ENCODE measurements at regions not wholly inside any gene's neighbourhood (a gene's known extent, or its start where the extent isn't known, plus 50 kb on each side); places are given as distances from the start of the nearest gene placed in this dataset.
"Not testable (repeated sequence)": the region's sequence is repeated elsewhere in the genome, so short reads cannot be mapped to it uniquely, and the experiment has no call there.

DNA sequence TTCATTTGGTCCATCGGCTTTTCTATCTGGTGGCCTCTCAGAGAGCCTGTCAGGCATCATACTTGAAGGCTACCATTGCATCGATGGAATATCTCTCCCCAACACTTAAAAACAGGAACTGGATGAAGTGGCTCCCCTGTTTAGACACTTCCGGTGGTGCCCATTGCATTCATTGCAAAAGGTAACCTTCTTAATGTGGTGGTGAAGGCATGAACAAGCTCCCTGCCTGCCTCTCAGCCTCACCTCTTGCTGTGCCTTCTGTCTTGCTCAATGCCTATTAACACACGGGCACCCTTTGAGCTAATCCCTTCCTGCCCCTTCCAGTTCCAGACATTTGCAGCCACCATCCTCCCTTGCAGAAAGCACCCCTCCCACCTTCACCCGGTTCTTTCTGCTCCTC, 233.1 kb upstream of the MSX2 start:
- peak; percentile 13 to 91 for DNase-seq (ENCODE audit: low read depth in 1 of 2, low spot score in 1 of 2)
- Histone ChIP-seq H3K27me3 (ENCODE audit: insufficient read depth, poor library complexity, severe bottlenecking) (no peaks in the 10 kb centered on the region), H3K4me3 (replicated peaks; ENCODE audit: insufficient read depth, low read length) (no peak overlapping the region), H3K27ac (replicated peaks) (peak overlapping the region; percentile 9; the same call in 1 of the 2 replicates)
- TF ChIP-seq SPI1 (IDR thresholded peaks at IDR 0.05; ENCODE audit: borderline replicate concordance, low read depth) (peak; percentile 88), POLR2AphosphoS5 (IDR thresholded peaks at IDR 0.05; ENCODE audit: low read depth) (no peak)

DNA sequence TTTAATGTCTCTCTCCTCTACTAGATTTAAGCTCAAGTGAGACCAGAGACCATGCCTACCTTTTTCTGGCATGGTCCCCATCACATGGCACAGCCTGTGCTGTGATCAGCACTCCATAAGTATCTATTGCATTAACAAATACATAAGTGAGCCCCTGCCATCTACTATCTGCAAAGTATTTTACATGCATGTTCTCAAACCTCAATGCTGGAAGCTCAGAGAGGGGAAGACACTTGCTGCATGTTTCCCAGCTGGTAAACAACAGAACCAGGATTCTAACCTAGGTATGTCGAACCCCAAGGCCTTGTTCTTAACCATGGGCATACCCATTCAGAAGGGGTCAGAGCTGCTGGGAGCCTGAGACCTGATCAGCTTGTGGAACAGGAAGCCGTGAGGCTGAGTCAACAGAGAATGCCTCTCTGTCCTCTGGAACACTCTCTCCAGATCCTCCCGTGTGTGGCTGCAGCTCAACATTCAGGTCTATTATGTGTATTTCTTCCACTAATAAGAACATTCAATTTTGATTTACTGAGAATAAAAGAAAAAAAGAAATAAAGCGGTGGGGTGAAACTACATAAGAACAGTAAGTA, 232.5 kb upstream of the MSX2 start:
- Histone ChIP-seq H3K4me3 (replicated peaks; ENCODE audit: insufficient read depth, low read length) (no peak overlapping the region), H3K27me3 (ENCODE audit: insufficient read depth, poor library complexity, severe bottlenecking) (no peaks in the 10 kb centered on the region), H3K27ac (replicated peaks) (peak overlapping the region; percentile 12; the same call in 1 of the 2 replicates)
- TF ChIP-seq, protein P1, sequence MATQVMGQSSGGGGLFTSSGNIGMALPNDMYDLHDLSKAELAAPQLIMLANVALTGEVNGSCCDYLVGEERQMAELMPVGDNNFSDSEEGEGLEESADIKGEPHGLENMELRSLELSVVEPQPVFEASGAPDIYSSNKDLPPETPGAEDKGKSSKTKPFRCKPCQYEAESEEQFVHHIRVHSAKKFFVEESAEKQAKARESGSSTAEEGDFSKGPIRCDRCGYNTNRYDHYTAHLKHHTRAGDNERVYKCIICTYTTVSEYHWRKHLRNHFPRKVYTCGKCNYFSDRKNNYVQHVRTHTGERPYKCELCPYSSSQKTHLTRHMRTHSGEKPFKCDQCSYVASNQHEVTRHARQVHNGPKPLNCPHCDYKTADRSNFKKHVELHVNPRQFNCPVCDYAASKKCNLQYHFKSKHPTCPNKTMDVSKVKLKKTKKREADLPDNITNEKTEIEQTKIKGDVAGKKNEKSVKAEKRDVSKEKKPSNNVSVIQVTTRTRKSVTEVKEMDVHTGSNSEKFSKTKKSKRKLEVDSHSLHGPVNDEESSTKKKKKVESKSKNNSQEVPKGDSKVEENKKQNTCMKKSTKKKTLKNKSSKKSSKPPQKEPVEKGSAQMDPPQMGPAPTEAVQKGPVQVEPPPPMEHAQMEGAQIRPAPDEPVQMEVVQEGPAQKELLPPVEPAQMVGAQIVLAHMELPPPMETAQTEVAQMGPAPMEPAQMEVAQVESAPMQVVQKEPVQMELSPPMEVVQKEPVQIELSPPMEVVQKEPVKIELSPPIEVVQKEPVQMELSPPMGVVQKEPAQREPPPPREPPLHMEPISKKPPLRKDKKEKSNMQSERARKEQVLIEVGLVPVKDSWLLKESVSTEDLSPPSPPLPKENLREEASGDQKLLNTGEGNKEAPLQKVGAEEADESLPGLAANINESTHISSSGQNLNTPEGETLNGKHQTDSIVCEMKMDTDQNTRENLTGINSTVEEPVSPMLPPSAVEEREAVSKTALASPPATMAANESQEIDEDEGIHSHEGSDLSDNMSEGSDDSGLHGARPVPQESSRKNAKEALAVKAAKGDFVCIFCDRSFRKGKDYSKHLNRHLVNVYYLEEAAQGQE (IDR thresholded peaks at IDR 0.05; ENCODE audit: insufficient replicate concordance, low read depth), result no peak
- TF ChIP-seq, protein P2, sequence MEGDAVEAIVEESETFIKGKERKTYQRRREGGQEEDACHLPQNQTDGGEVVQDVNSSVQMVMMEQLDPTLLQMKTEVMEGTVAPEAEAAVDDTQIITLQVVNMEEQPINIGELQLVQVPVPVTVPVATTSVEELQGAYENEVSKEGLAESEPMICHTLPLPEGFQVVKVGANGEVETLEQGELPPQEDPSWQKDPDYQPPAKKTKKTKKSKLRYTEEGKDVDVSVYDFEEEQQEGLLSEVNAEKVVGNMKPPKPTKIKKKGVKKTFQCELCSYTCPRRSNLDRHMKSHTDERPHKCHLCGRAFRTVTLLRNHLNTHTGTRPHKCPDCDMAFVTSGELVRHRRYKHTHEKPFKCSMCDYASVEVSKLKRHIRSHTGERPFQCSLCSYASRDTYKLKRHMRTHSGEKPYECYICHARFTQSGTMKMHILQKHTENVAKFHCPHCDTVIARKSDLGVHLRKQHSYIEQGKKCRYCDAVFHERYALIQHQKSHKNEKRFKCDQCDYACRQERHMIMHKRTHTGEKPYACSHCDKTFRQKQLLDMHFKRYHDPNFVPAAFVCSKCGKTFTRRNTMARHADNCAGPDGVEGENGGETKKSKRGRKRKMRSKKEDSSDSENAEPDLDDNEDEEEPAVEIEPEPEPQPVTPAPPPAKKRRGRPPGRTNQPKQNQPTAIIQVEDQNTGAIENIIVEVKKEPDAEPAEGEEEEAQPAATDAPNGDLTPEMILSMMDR (IDR thresholded peaks at IDR 0.05; ENCODE audit: insufficient read depth, low read length), result no peak
- TF ChIP-seq GABPA (IDR thresholded peaks at IDR 0.05; ENCODE audit: low read depth) (no peak), SPI1 (IDR thresholded peaks at IDR 0.05; ENCODE audit: borderline replicate concordance, low read depth) (no peak), POLR2AphosphoS5 (IDR thresholded peaks at IDR 0.05; ENCODE audit: low read depth) (no peak)
- DNase-seq (ENCODE audit: low read depth in 1 of 2, low spot score in 1 of 2), result no peak

DNA sequence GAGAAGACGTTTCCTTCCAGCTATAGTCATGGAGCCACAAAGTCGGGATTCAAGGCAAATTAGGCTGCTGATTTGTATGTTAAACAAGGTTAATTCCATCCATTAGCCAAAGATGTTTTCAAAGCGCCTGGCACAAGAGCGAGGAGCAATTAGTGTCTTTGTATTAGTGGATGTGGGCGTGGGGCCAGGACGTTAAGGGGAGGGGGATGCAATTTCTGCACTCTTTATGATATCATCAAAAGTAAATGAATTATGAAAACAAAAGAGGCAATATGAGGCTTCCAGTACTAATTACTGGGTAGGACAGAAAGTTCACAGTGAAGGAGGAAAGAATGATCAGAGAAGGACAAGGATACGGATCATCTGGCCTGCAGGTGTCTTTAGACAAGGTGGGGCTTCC, 230.9 kb upstream of the MSX2 start:
- no peak for TF ChIP-seq POLR2AphosphoS5 (IDR thresholded peaks at IDR 0.05; ENCODE audit: low read depth)
- no peak for TF ChIP-seq SPI1 (IDR thresholded peaks at IDR 0.05; ENCODE audit: borderline replicate concordance, low read depth)
- no peak for TF ChIP-seq GABPA (IDR thresholded peaks at IDR 0.05; ENCODE audit: low read depth)
- TF ChIP-seq, protein P2 (IDR thresholded peaks at IDR 0.05; ENCODE audit: insufficient read depth, low read length), result no peak
- TF ChIP-seq, protein P1 (IDR thresholded peaks at IDR 0.05; ENCODE audit: insufficient replicate concordance, low read depth), result no peak
- DNase-seq (ENCODE audit: low read depth in 1 of 2, low spot score in 1 of 2), result no peak
- no peak overlapping the region for H3K4me3 ChIP-seq (replicated peaks; ENCODE audit: insufficient read depth, low read length)
- H3K27ac ChIP-seq (replicated peaks), result no peak overlapping the region
- H3K27me3 ChIP-seq (ENCODE audit: insufficient read depth, poor library complexity, severe bottlenecking), result no peaks in the 10 kb centered on the region

DNA sequence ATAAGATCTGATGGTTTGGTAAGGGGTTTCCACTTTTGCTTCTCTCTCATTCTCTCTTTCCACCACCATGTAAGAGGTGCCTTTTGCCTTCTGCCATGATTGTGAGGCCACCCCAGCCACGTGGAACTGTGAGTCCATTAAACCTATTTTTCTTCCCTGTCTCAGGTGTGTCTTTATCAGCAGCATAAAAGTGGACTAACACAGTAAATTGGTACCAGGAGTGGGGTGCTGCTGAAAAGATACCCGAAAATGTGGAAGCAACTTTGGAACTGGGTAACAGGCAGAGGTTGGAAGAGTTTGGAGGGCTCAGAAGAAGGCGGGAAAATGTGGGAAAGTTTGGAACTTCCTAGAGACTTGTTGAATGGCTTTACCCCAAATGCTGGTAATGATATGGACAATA, 226.4 kb upstream of the MSX2 start:
- H3K27me3 ChIP-seq (ENCODE audit: insufficient read depth, poor library complexity, severe bottlenecking); H3K4me3 ChIP-seq (replicated peaks; ENCODE audit: insufficient read depth, low read length); H3K27ac ChIP-seq (replicated peaks); DNase-seq (ENCODE audit: low read depth in 1 of 2, low spot score in 1 of 2): not testable (repeated sequence)

DNA sequence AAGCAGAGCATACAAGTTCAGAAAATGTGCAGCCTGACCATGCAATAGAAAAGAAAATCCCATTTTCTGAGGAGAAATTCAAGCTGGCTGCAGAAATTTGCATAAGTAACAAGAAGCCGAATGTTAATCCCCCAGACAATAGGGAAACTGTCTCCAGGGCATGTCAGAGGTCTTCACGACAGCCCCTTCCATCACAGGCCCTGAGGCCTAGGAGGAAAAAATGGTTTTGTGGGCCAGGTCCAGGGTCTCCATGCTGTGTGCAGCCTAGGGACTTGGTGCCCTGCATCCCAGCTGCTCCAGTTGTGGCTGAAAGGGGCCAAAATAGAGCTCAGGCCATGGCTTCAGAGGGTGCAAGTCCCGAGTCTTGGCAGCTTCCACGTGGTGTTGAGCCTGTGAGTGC, 225.8 kb upstream of the MSX2 start:
- not testable (repeated sequence) for H3K4me3 ChIP-seq (replicated peaks; ENCODE audit: insufficient read depth, low read length); H3K27ac ChIP-seq (replicated peaks); DNase-seq (ENCODE audit: low read depth in 1 of 2, low spot score in 1 of 2); H3K27me3 ChIP-seq (ENCODE audit: insufficient read depth, poor library complexity, severe bottlenecking)
